ENCODE measurements at regions not wholly inside any gene's neighbourhood (a gene's known extent, or its start where the extent isn't known, plus 50 kb on each side); places are given as distances from the start of the nearest gene placed in this dataset.

GRCh38 chr10:6881987-6882386, 301.9 kb upstream of the PRKCQ start:
- WGBS (ENCODE audit: insufficient coverage) = no CpG with 5 or more reads among the region's 1 CpG
- Histone ChIP-seq H3K36me3 (ENCODE audit: control insufficient read depth in 4 of 4, insufficient read depth in 4 of 4, low read length in 3 of 4) (no peaks in the 10 kb centered on the region), H3K4me3 (ENCODE audit: control insufficient read depth in 1 of 7, extremely low read depth in 1 of 7, insufficient read depth in 4 of 7, low read depth in 2 of 7, low read length in 6 of 7) (no peak overlapping the region), H3K9me3 (ENCODE audit: control extremely low read depth in 1 of 5, control insufficient read depth in 4 of 5, insufficient read depth in 2 of 5, low read depth in 1 of 5, low read length in 4 of 5) (no peaks in the 10 kb centered on the region), H3K27me3 (replicated peaks in 2 of 5; ENCODE audit: control insufficient read depth in 4 of 5, insufficient read depth in 5 of 5, low read length in 4 of 5) (peaks cover 0 to 2% (median 0%) of the 10 kb centered on the region in 5 experiments), H3K27ac (ENCODE audit: insufficient read depth in 1 of 2, low read depth in 1 of 2, low read length in 2 of 2, poor library complexity in 1 of 2, severe bottlenecking in 2 of 2) (no peak overlapping the region), H3K4me1 (ENCODE audit: control extremely low read depth in 1 of 4, control insufficient read depth in 4 of 4, insufficient read depth in 4 of 4, low read length in 3 of 4) (peaks cover 0 to 6% (median 4%) of the 10 kb centered on the region in 4 experiments)
- CTCF ChIA-PET = interaction anchor here (0.9 kb wide), 1 partner anchor 36 kb away, joined by 4 read pairs; no protein-coding TSS in a partner anchor
- no peak for DNase-seq
- POLR2A ChIA-PET = no interaction called here

GRCh38 chr10:6877722-6878392, 297.8 kb upstream of the PRKCQ start:
- Histone ChIP-seq H3K4me3 (ENCODE audit: control insufficient read depth in 1 of 7, extremely low read depth in 1 of 7, insufficient read depth in 4 of 7, low read depth in 2 of 7, low read length in 6 of 7) (no peak overlapping the region), H3K27me3 (replicated peaks in 2 of 5; ENCODE audit: control insufficient read depth in 4 of 5, insufficient read depth in 5 of 5, low read length in 4 of 5) (peaks cover 0 to 2% (median 0%) of the 10 kb centered on the region in 5 experiments), H3K4me1 (ENCODE audit: control extremely low read depth in 1 of 4, control insufficient read depth in 4 of 4, insufficient read depth in 4 of 4, low read length in 3 of 4) (no peaks in the 10 kb centered on the region), H3K27ac (ENCODE audit: insufficient read depth in 1 of 2, low read depth in 1 of 2, low read length in 2 of 2, poor library complexity in 1 of 2, severe bottlenecking in 2 of 2) (no peak overlapping the region), H3K36me3 (ENCODE audit: control insufficient read depth in 4 of 4, insufficient read depth in 4 of 4, low read length in 3 of 4) (no peaks in the 10 kb centered on the region), H3K9me3 (ENCODE audit: control extremely low read depth in 1 of 5, control insufficient read depth in 4 of 5, insufficient read depth in 2 of 5, low read depth in 1 of 5, low read length in 4 of 5) (no peaks in the 10 kb centered on the region)
- WGBS (ENCODE audit: insufficient coverage) = 76% methylated on average over 9 of the region's 11 CpGs
- ChIA-PET CTCF (interaction anchor here (1.0 kb wide), 1 partner anchor 42 kb away, joined by 3 read pairs; no protein-coding TSS in a partner anchor), POLR2A (no interaction called here)
- peak; percentile 15 to 56 (median 45) for DNase-seq

GRCh38 chr10:6877336-6877721, 297.3 kb upstream of the PRKCQ start:
- H3K4me1 ChIP-seq (ENCODE audit: control extremely low read depth in 1 of 4, control insufficient read depth in 4 of 4, insufficient read depth in 4 of 4, low read length in 3 of 4) = no peaks in the 10 kb centered on the region
- H3K27ac ChIP-seq (ENCODE audit: insufficient read depth in 1 of 2, low read depth in 1 of 2, low read length in 2 of 2, poor library complexity in 1 of 2, severe bottlenecking in 2 of 2) = no peak overlapping the region
- H3K36me3 ChIP-seq (ENCODE audit: control insufficient read depth in 4 of 4, insufficient read depth in 4 of 4, low read length in 3 of 4) = no peaks in the 10 kb centered on the region
- WGBS (ENCODE audit: insufficient coverage) = 97% methylated on average over 11 of the region's 12 CpGs
- peaks cover 0 to 2% (median 0%) of the 10 kb centered on the region in 5 experiments for H3K27me3 ChIP-seq (replicated peaks in 2 of 5; ENCODE audit: control insufficient read depth in 4 of 5, insufficient read depth in 5 of 5, low read length in 4 of 5)
- ChIA-PET POLR2A (no interaction called here), CTCF (interaction anchor here (1.0 kb wide), 1 partner anchor 43 kb away, joined by 3 read pairs; no protein-coding TSS in a partner anchor)
- no peaks in the 10 kb centered on the region for H3K9me3 ChIP-seq (ENCODE audit: control extremely low read depth in 1 of 5, control insufficient read depth in 4 of 5, insufficient read depth in 2 of 5, low read depth in 1 of 5, low read length in 4 of 5)
- H3K4me3 ChIP-seq (ENCODE audit: control insufficient read depth in 1 of 7, extremely low read depth in 1 of 7, insufficient read depth in 4 of 7, low read depth in 2 of 7, low read length in 6 of 7) = no peak overlapping the region
- DNase-seq = no peak

- POLR2A ChIA-PET = no interaction called here
- Histone ChIP-seq H3K27me3 (replicated peaks in 2 of 5; ENCODE audit: control insufficient read depth in 4 of 5, insufficient read depth in 5 of 5, low read length in 4 of 5) (peaks cover 0 to 2% (median 0%) of the 10 kb centered on the region in 5 experiments), H3K27ac (ENCODE audit: insufficient read depth in 1 of 2, low read depth in 1 of 2, low read length in 2 of 2, poor library complexity in 1 of 2, severe bottlenecking in 2 of 2) (no peak overlapping the region), H3K36me3 (ENCODE audit: control insufficient read depth in 4 of 4, insufficient read depth in 4 of 4, low read length in 3 of 4) (no peaks in the 10 kb centered on the region), H3K4me1 (ENCODE audit: control extremely low read depth in 1 of 4, control insufficient read depth in 4 of 4, insufficient read depth in 4 of 4, low read length in 3 of 4) (no peaks in the 10 kb centered on the region), H3K9me3 (ENCODE audit: control extremely low read depth in 1 of 5, control insufficient read depth in 4 of 5, insufficient read depth in 2 of 5, low read depth in 1 of 5, low read length in 4 of 5) (no peaks in the 10 kb centered on the region), H3K4me3 (ENCODE audit: control insufficient read depth in 1 of 7, extremely low read depth in 1 of 7, insufficient read depth in 4 of 7, low read depth in 2 of 7, low read length in 6 of 7) (no peak overlapping the region)
- CTCF ChIA-PET = no interaction called here
- 79% methylated on average over 5 of the region's 7 CpGs for WGBS (ENCODE audit: insufficient coverage)
- DNase-seq = no peak
Observed at GRCh38 chr10:6875269-6875865, 295.3 kb upstream of the PRKCQ start.

- no peaks in the 10 kb centered on the region for H3K4me1 ChIP-seq (ENCODE audit: control extremely low read depth in 1 of 4, control insufficient read depth in 4 of 4, insufficient read depth in 4 of 4, low read length in 3 of 4)
- no peaks in the 10 kb centered on the region for H3K9me3 ChIP-seq (ENCODE audit: control extremely low read depth in 1 of 5, control insufficient read depth in 4 of 5, insufficient read depth in 2 of 5, low read depth in 1 of 5, low read length in 4 of 5)
- WGBS (ENCODE audit: insufficient coverage) = 98% methylated on average over 6 of the region's 10 CpGs
- no peak overlapping the region for H3K27ac ChIP-seq (ENCODE audit: insufficient read depth in 1 of 2, low read depth in 1 of 2, low read length in 2 of 2, poor library complexity in 1 of 2, severe bottlenecking in 2 of 2)
- DNase-seq = no peak
- H3K36me3 ChIP-seq (ENCODE audit: control insufficient read depth in 4 of 4, insufficient read depth in 4 of 4, low read length in 3 of 4) = no peaks in the 10 kb centered on the region
- POLR2A ChIA-PET = no interaction called here
- H3K4me3 ChIP-seq (ENCODE audit: control insufficient read depth in 1 of 7, extremely low read depth in 1 of 7, insufficient read depth in 4 of 7, low read depth in 2 of 7, low read length in 6 of 7) = no peak overlapping the region
- CTCF ChIA-PET = no interaction called here
- no peaks in the 10 kb centered on the region for H3K27me3 ChIP-seq (replicated peaks in 2 of 5; ENCODE audit: control insufficient read depth in 4 of 5, insufficient read depth in 5 of 5, low read length in 4 of 5)
Observed at GRCh38 chr10:6871128-6871527, 291.1 kb upstream of the PRKCQ start.

GRCh38 chr10:6868036-6868725, 288.1 kb upstream of the PRKCQ start:
- Histone ChIP-seq H3K27ac (ENCODE audit: insufficient read depth in 1 of 2, low read depth in 1 of 2, low read length in 2 of 2, poor library complexity in 1 of 2, severe bottlenecking in 2 of 2) (no peak overlapping the region), H3K4me1 (ENCODE audit: control extremely low read depth in 1 of 4, control insufficient read depth in 4 of 4, insufficient read depth in 4 of 4, low read length in 3 of 4) (no peaks in the 10 kb centered on the region), H3K27me3 (replicated peaks in 2 of 5; ENCODE audit: control insufficient read depth in 4 of 5, insufficient read depth in 5 of 5, low read length in 4 of 5) (peaks cover 0 to 4% (median 0%) of the 10 kb centered on the region in 5 experiments), H3K9me3 (ENCODE audit: control extremely low read depth in 1 of 5, control insufficient read depth in 4 of 5, insufficient read depth in 2 of 5, low read depth in 1 of 5, low read length in 4 of 5) (no peaks in the 10 kb centered on the region), H3K36me3 (ENCODE audit: control insufficient read depth in 4 of 4, insufficient read depth in 4 of 4, low read length in 3 of 4) (no peaks in the 10 kb centered on the region), H3K4me3 (ENCODE audit: control insufficient read depth in 1 of 7, extremely low read depth in 1 of 7, insufficient read depth in 4 of 7, low read depth in 2 of 7, low read length in 6 of 7) (no peak overlapping the region)
- POLR2A ChIA-PET = no interaction called here
- CTCF ChIA-PET = interaction anchor here (1.1 to 1.3 kb wide), 2 partner anchors 11 to 24 kb away, joined by 3 read pairs; no protein-coding TSS in a partner anchor
- WGBS (ENCODE audit: insufficient coverage) = 96% methylated on average over 4 of the region's 6 CpGs
- DNase-seq = no peak

- no peak for DNase-seq
- no peak overlapping the region for H3K4me3 ChIP-seq (ENCODE audit: control insufficient read depth in 1 of 7, extremely low read depth in 1 of 7, insufficient read depth in 4 of 7, low read depth in 2 of 7, low read length in 6 of 7)
- CTCF ChIA-PET = no interaction called here
- H3K9me3 ChIP-seq (ENCODE audit: control extremely low read depth in 1 of 5, control insufficient read depth in 4 of 5, insufficient read depth in 2 of 5, low read depth in 1 of 5, low read length in 4 of 5) = peaks cover 0 to 4% (median 0%) of the 10 kb centered on the region in 5 experiments
- H3K27me3 ChIP-seq (replicated peaks in 2 of 5; ENCODE audit: control insufficient read depth in 4 of 5, insufficient read depth in 5 of 5, low read length in 4 of 5) = peaks cover 0 to 4% (median 0%) of the 10 kb centered on the region in 5 experiments
- no peaks in the 10 kb centered on the region for H3K36me3 ChIP-seq (ENCODE audit: control insufficient read depth in 4 of 4, insufficient read depth in 4 of 4, low read length in 3 of 4)
- POLR2A ChIA-PET = no interaction called here
- WGBS (ENCODE audit: insufficient coverage) = 8% methylated on average over 1 of the region's 2 CpGs
- H3K27ac ChIP-seq (ENCODE audit: insufficient read depth in 1 of 2, low read depth in 1 of 2, low read length in 2 of 2, poor library complexity in 1 of 2, severe bottlenecking in 2 of 2) = no peak overlapping the region
- H3K4me1 ChIP-seq (ENCODE audit: control extremely low read depth in 1 of 4, control insufficient read depth in 4 of 4, insufficient read depth in 4 of 4, low read length in 3 of 4) = no peaks in the 10 kb centered on the region
Observed at GRCh38 chr10:6866757-6867156, 286.7 kb upstream of the PRKCQ start.

Data from common myeloid progenitor, CD34-positive (primary cell).